ENCODE measurements at regions not wholly inside any gene's neighbourhood (a gene's known extent, or its start where the extent isn't known, plus 50 kb on each side); places are given as distances from the start of the nearest gene placed in this dataset.

DNA sequence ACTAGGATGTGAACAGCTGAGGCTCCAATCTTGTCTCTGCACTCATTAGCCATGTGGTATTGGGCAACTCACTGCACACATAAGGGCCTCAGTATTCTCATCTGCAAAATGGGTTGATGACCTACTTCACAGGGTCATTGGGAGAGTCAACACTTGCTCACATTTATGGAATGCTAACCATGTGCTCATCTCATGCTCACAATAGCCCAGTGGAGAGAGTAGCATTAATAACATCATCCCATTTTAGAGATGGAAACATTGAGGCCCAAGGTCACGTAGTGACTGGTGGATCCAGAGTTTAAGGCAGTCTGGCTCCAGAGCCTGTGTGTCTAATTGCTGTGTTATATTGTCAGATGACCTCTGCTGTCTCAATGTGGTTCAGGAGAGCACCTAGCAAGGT is 270.2 kb upstream of the SRRM4 start:
- 92% methylated on average over 1 of the region's 1 CpG for WGBS
- peaks cover 0 to 13% (median 0%) of the 10 kb centered on the region in 4 donors for H3K27me3 ChIP-seq
- intact Hi-C loops (cut with DNase I) = no loop called here
- no peaks in the 10 kb centered on the region for H3K4me1 ChIP-seq
- no peaks in the 10 kb centered on the region for H3K36me3 ChIP-seq
- H3K4me3 ChIP-seq = no peak overlapping the region
- no peaks in the 10 kb centered on the region for H3K9me3 ChIP-seq
- TF ChIP-seq CTCF (IDR thresholded peaks at IDR 0.05) (no peak), POLR2AphosphoS5 (IDR thresholded peaks at IDR 0.05) (no peak), EP300 (IDR thresholded peaks at IDR 0.05) (no peak), POLR2A (IDR thresholded peaks at IDR 0.05; ENCODE audit: low read depth) (no peak)
- no peak overlapping the region for H3K27ac ChIP-seq (replicated peaks in 1 of 4)
- DNase-seq (ENCODE audit: extremely low spot score) = no peak

DNA sequence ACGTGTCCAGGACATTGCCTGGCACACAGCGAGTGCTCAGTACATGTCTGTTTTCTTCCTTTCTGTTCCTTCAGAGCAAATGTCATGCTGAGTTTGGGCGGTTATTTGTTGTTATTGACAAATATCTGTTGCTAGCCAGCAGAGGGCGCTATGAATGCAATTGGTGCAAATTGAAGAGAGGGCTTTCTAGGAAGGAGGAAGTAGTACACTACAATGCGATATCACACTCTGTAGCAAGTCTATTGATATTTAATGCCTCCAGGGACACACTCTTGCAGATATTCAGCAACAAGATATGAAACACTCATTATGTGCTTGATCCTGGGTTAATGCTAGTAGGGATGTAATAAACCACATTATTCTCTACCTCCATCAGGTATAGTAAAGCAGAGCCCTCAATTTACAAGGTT is 267.3 kb upstream of the SRRM4 start:
- no peak overlapping the region for H3K27ac ChIP-seq (replicated peaks in 1 of 4)
- DNase-seq (ENCODE audit: extremely low spot score) = no peak
- peaks cover 0 to 13% (median 0%) of the 10 kb centered on the region in 4 donors for H3K27me3 ChIP-seq
- H3K4me1 ChIP-seq = no peaks in the 10 kb centered on the region
- 12% methylated on average over 5 of the region's 5 CpGs for WGBS
- H3K9me3 ChIP-seq = no peaks in the 10 kb centered on the region
- H3K4me3 ChIP-seq = no peak overlapping the region
- intact Hi-C loops (cut with DNase I) = no loop called here
- TF ChIP-seq POLR2AphosphoS5 (IDR thresholded peaks at IDR 0.05) (no peak), CTCF (IDR thresholded peaks at IDR 0.05) (peak in 2 of 3 experiments; percentile 9)
- no peaks in the 10 kb centered on the region for H3K36me3 ChIP-seq

- Histone ChIP-seq H3K9me3 (no peaks in the 10 kb centered on the region), H3K4me3 (no peak overlapping the region), H3K36me3 (no peaks in the 10 kb centered on the region), H3K4me1 (no peaks in the 10 kb centered on the region), H3K27me3 (peaks cover 0 to 13% (median 0%) of the 10 kb centered on the region in 4 donors), H3K27ac (replicated peaks in 1 of 4) (no peak overlapping the region)
- TF ChIP-seq POLR2AphosphoS5 (IDR thresholded peaks at IDR 0.05) (no peak), POLR2A (IDR thresholded peaks at IDR 0.05; ENCODE audit: low read depth) (no peak), CTCF (IDR thresholded peaks at IDR 0.05) (no peak), EP300 (IDR thresholded peaks at IDR 0.05) (no peak)
- no peak for DNase-seq (ENCODE audit: extremely low spot score)
- 38% methylated on average over 4 of the region's 4 CpGs for WGBS
- intact Hi-C loops (cut with DNase I) = no loop called here
Measured at GRCh38 chr12:118714500-118714899, 266.8 kb upstream of the SRRM4 start.

GRCh38 chr12:118715647-118716046 is 265.7 kb upstream of the SRRM4 start:
- H3K4me1 ChIP-seq = no peaks in the 10 kb centered on the region
- H3K27me3 ChIP-seq = peaks cover 0 to 13% (median 0%) of the 10 kb centered on the region in 4 donors
- TF ChIP-seq CTCF (IDR thresholded peaks at IDR 0.05) (no peak), POLR2A (IDR thresholded peaks at IDR 0.05; ENCODE audit: low read depth) (no peak), POLR2AphosphoS5 (IDR thresholded peaks at IDR 0.05) (no peak), EP300 (IDR thresholded peaks at IDR 0.05) (no peak)
- intact Hi-C loops (cut with DNase I) = no loop called here
- no peak overlapping the region for H3K4me3 ChIP-seq
- no peak overlapping the region for H3K27ac ChIP-seq (replicated peaks in 1 of 4)
- WGBS = 64% methylated on average over 2 of the region's 2 CpGs
- H3K9me3 ChIP-seq = no peaks in the 10 kb centered on the region
- H3K36me3 ChIP-seq = no peaks in the 10 kb centered on the region
- DNase-seq (ENCODE audit: extremely low spot score) = no peak

DNA sequence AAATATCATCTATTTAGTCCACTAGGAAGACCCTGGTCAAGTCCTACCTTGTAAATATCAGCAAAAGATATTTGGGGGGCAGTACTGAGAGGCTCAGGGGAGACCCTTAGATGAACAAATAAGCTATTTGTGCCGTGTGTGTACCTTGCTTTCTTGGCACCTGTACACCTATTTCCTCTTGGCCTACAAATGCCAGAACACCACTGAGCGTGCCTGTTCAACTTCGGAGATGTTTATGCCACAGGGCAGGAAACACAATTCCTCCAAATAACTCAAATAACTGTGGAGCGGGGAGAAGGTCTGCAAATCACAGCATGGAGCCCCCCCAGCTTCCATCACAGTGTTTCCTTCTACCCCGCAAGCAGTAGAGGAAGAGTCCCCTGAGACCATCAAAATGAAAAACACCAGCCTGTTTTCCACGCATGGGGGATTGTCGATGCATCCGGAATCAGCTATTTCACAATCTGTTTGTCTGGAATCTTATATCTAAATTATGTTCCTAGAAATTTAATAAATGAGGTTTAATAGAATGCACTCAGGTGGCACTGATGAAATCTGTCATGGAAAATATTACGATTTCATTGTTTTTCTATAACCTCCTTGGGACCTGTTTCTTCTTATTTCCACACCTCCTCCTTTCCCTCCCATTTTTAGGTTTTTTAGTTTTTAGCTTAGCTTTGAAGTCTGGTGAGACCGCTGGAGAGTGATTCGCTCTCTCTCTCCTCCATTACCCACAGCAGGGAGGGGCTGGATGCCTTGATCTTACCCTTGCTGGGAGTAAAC is 254.0 kb upstream of the SRRM4 start:
- H3K4me1 ChIP-seq = no peaks in the 10 kb centered on the region
- intact Hi-C loops (cut with DNase I) = no loop called here
- H3K27ac ChIP-seq (replicated peaks in 1 of 4) = no peak overlapping the region
- H3K27me3 ChIP-seq = no peaks in the 10 kb centered on the region
- H3K36me3 ChIP-seq = no peaks in the 10 kb centered on the region
- no peak overlapping the region for H3K4me3 ChIP-seq
- 75% methylated on average over 11 of the region's 11 CpGs for WGBS
- DNase-seq (ENCODE audit: extremely low spot score) = no peak
- TF ChIP-seq CTCF (IDR thresholded peaks at IDR 0.05) (no peak), EP300 (IDR thresholded peaks at IDR 0.05) (no peak), POLR2A (IDR thresholded peaks at IDR 0.05; ENCODE audit: low read depth) (no peak), POLR2AphosphoS5 (IDR thresholded peaks at IDR 0.05) (no peak)
- peaks cover 0 to 10% (median 2%) of the 10 kb centered on the region in 4 donors for H3K9me3 ChIP-seq
